ENCODE measurements at regions not wholly inside any gene's neighbourhood (a gene's known extent, or its start where the extent isn't known, plus 50 kb on each side); places are given as distances from the start of the nearest gene placed in this dataset.

DNA sequence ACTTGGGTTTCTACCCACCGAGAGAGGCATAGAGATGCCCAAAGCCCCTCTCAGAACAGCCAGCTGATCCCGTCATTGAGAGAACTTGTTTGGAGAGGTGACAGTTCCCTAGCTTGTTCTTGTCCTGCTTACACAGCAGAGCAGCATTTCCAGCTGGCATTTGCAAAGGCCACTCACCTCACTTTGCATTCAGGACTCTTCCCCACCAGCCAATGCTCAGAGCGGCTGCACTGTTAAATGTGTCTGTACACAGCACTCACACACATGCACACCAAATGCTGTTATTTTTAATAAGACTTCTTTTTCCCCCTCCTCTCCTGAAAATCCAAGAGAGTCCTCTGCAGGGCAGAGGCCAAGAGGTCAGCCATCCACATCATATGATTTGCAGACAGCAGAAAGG is 104.6 kb upstream of the SLC14A2 start:
- Histone ChIP-seq H3K9me3 (ENCODE audit: low read length) (no peaks in the 10 kb centered on the region), H3K4me3 (ENCODE audit: low read depth, low read length, poor library complexity, severe bottlenecking) (no peak overlapping the region), H3K4me2 (ENCODE audit: low read length) (no peak overlapping the region), H3K4me1 (ENCODE audit: insufficient read depth, low read length, poor library complexity, severe bottlenecking) (no peaks in the 10 kb centered on the region), H2AFZ (ENCODE audit: low read length) (no peak overlapping the region), H3K9me2 (ENCODE audit: insufficient read depth, low read length) (no peaks in the 10 kb centered on the region), H4K20me1 (ENCODE audit: insufficient read depth, low read length) (no peaks in the 10 kb centered on the region), H3K27ac (ENCODE audit: low read depth, low read length, poor library complexity, severe bottlenecking) (no peak overlapping the region), H3K36me3 (ENCODE audit: insufficient read depth, low read length) (no peaks in the 10 kb centered on the region), H3K79me2 (ENCODE audit: insufficient read depth, low read depth, low read length) (no peaks in the 10 kb centered on the region)
- CTCF ChIA-PET (ENCODE audit: unreplicated experiment) = no interaction called here
- POLR2A ChIA-PET = no interaction called here
- BruUV-seq (replicated peaks) = no TSS peak
- no peak for TF ChIP-seq EZH2phosphoT487 (IDR thresholded peaks at IDR 0.05; ENCODE audit: borderline replicate concordance, low read depth, low read length)
- TF ChIP-seq, protein P1, sequence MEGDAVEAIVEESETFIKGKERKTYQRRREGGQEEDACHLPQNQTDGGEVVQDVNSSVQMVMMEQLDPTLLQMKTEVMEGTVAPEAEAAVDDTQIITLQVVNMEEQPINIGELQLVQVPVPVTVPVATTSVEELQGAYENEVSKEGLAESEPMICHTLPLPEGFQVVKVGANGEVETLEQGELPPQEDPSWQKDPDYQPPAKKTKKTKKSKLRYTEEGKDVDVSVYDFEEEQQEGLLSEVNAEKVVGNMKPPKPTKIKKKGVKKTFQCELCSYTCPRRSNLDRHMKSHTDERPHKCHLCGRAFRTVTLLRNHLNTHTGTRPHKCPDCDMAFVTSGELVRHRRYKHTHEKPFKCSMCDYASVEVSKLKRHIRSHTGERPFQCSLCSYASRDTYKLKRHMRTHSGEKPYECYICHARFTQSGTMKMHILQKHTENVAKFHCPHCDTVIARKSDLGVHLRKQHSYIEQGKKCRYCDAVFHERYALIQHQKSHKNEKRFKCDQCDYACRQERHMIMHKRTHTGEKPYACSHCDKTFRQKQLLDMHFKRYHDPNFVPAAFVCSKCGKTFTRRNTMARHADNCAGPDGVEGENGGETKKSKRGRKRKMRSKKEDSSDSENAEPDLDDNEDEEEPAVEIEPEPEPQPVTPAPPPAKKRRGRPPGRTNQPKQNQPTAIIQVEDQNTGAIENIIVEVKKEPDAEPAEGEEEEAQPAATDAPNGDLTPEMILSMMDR (conservative IDR thresholded peaks at IDR 0.05; ENCODE audit: low read length) = no peak
- no peak for DNase-seq (ENCODE audit: low spot score)
- intact Hi-C loops (cut with micrococcal nuclease; ENCODE audit: unreplicated experiment) = no loop called here

DNA sequence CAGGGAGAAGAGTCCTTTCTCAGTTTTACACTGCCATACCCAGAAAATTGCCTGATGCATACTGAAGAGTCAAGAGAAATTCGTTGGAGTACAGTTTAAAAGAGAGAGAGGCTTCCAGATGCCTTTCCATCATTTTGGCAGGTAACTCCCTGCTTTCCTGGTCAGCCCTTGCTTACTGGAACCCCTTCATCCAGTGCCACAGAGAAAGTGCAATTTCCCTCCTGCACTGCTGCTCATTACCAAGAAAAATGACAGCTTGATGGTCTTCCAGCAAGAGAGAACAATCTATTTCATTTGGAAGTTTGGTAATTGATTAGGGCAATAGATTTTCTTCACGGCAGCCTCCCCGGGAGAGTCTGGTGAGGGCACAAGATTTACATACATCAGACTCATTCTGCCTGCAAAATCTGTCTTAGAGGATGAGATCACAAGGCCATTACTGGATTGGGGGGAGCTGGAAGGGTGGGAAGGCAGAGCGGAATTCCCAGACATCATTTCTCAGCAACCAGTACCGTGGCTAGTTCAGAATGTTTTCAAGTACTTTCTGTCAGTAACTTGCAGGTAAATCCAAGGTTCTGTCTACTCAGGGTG is 102.8 kb upstream of the SLC14A2 start:
- BruUV-seq (replicated peaks) = no TSS peak

DNA sequence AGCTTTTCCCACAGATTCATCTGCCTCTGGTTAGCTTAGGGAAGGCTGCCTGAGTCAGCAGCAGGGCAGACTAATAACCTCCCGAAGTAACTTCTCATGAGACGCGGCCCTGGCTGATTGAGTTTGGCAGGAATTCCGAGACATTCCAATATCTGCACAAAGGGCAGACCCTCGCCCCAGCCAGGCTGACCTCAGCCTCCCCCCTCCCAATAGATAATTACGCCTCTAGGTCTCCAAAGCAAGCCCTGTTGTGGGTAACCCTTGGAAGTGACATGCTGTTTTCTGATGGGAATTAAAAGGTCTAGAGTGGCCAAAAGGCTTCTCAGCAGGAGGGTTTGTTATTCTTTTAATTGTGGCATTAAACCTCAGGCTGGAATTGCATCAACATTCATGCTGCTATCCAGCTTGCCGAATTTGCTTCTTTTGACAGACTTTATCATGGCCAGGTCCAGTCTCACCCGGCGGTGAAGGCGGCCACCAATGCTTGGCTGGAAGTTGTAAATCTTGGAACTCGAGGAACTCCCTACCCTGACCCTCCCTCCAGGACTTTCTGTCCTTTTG is 98.0 kb upstream of the SLC14A2 start:
- no TSS peak for BruUV-seq (replicated peaks)
- no peaks in the 10 kb centered on the region for H4K20me1 ChIP-seq (ENCODE audit: insufficient read depth, low read length)
- H3K36me3 ChIP-seq (ENCODE audit: insufficient read depth, low read length) = no peaks in the 10 kb centered on the region
- H2AFZ ChIP-seq (ENCODE audit: low read length) = no peak overlapping the region
- no peak overlapping the region for H3K4me3 ChIP-seq (ENCODE audit: low read depth, low read length, poor library complexity, severe bottlenecking)
- ChIA-PET CTCF (ENCODE audit: unreplicated experiment) (no interaction called here), POLR2A (no interaction called here)
- H3K4me1 ChIP-seq (ENCODE audit: insufficient read depth, low read length, poor library complexity, severe bottlenecking) = no peaks in the 10 kb centered on the region
- no peak overlapping the region for H3K27ac ChIP-seq (ENCODE audit: low read depth, low read length, poor library complexity, severe bottlenecking)
- no peaks in the 10 kb centered on the region for H3K79me2 ChIP-seq (ENCODE audit: insufficient read depth, low read depth, low read length)
- no peaks in the 10 kb centered on the region for H3K9me3 ChIP-seq (ENCODE audit: low read length)
- H3K4me2 ChIP-seq (ENCODE audit: low read length) = no peak overlapping the region
- no peak for DNase-seq (ENCODE audit: low spot score)
- intact Hi-C loops (cut with micrococcal nuclease; ENCODE audit: unreplicated experiment) = no loop called here
- no peaks in the 10 kb centered on the region for H3K9me2 ChIP-seq (ENCODE audit: insufficient read depth, low read length)
- TF ChIP-seq EZH2phosphoT487 (IDR thresholded peaks at IDR 0.05; ENCODE audit: borderline replicate concordance, low read depth, low read length) = no peak
- TF ChIP-seq, protein P1 (conservative IDR thresholded peaks at IDR 0.05; ENCODE audit: low read length) = no peak

More for the DNA sequence above, 102.8 kb upstream of the SLC14A2 start:
- no peaks in the 10 kb centered on the region for H3K9me3 ChIP-seq (ENCODE audit: low read length)
- no peaks in the 10 kb centered on the region for H3K79me2 ChIP-seq (ENCODE audit: insufficient read depth, low read depth, low read length)
- TF ChIP-seq, protein P1 (conservative IDR thresholded peaks at IDR 0.05; ENCODE audit: low read length) = no peak
- no peak for TF ChIP-seq EZH2phosphoT487 (IDR thresholded peaks at IDR 0.05; ENCODE audit: borderline replicate concordance, low read depth, low read length)
- no peak overlapping the region for H2AFZ ChIP-seq (ENCODE audit: low read length)
- ChIA-PET CTCF (ENCODE audit: unreplicated experiment) (no interaction called here), POLR2A (no interaction called here)
- no peak for DNase-seq (ENCODE audit: low spot score)
- H4K20me1 ChIP-seq (ENCODE audit: insufficient read depth, low read length) = no peaks in the 10 kb centered on the region
- no peaks in the 10 kb centered on the region for H3K9me2 ChIP-seq (ENCODE audit: insufficient read depth, low read length)
- no peak overlapping the region for H3K4me2 ChIP-seq (ENCODE audit: low read length)
- intact Hi-C loops (cut with micrococcal nuclease; ENCODE audit: unreplicated experiment) = no loop called here
- H3K36me3 ChIP-seq (ENCODE audit: insufficient read depth, low read length) = no peaks in the 10 kb centered on the region
- no peak overlapping the region for H3K4me3 ChIP-seq (ENCODE audit: low read depth, low read length, poor library complexity, severe bottlenecking)
- no peaks in the 10 kb centered on the region for H3K4me1 ChIP-seq (ENCODE audit: insufficient read depth, low read length, poor library complexity, severe bottlenecking)
- no peak overlapping the region for H3K27ac ChIP-seq (ENCODE audit: low read depth, low read length, poor library complexity, severe bottlenecking)
